ENCODE measurements at regions not wholly inside any gene's neighbourhood (a gene's known extent, or its start where the extent isn't known, plus 50 kb on each side); places are given as distances from the start of the nearest gene placed in this dataset.
A peak's percentile ranks its signal among the peaks of the same experiment; 100 is the strongest.

GRCh38 chr6:167733740-167734661, 92.7 kb upstream of the AFDN start (continued):
- TF ChIP-seq PRDM15 (CRISPR knock-in tag; IDR thresholded peaks at IDR 0.05): peak; percentile 56; the same call in 1 of the 2 replicates
- TF ChIP-seq ZNF883 (CRISPR knock-in tag; IDR thresholded peaks at IDR 0.05; ENCODE audit: not compliant biosample characterization): no peak
- TF ChIP-seq ZXDC (CRISPR knock-in tag; IDR thresholded peaks at IDR 0.05): no peak; the same call in 1 of the 2 replicates
- peak; percentile 99 for TF ChIP-seq RERE (CRISPR knock-in tag; IDR thresholded peaks at IDR 0.05; ENCODE audit: low read depth)
- peak; percentile 87 for TF ChIP-seq TSC22D2 (CRISPR knock-in tag; IDR thresholded peaks at IDR 0.05; ENCODE audit: borderline replicate concordance)
- peak; percentile 99 for TF ChIP-seq ZNF770 (CRISPR knock-in tag; IDR thresholded peaks at IDR 0.05)
- peak; percentile 96; the same call in 1 of the 2 replicates for TF ChIP-seq ZNF580 (CRISPR knock-in tag; IDR thresholded peaks at IDR 0.05; ENCODE audit: borderline replicate concordance, low read depth)
- TF ChIP-seq ZNF33B (CRISPR knock-in tag; IDR thresholded peaks at IDR 0.05): no peak
- TF ChIP-seq DMAP1 (CRISPR knock-in tag; IDR thresholded peaks at IDR 0.05): peak; percentile 84; the same call in 1 of the 2 replicates
- peak; percentile 80; the same call in 1 of the 2 replicates for TF ChIP-seq ZNF788 (CRISPR knock-in tag; IDR thresholded peaks at IDR 0.05; ENCODE audit: borderline replicate concordance)
- 0 out of 2 replicates have a peak, but pooled peaks have one; percentile 54 for TF ChIP-seq RORA (CRISPR knock-in tag; IDR thresholded peaks at IDR 0.05)
- no peak for TF ChIP-seq ZNF354B (CRISPR knock-in tag; IDR thresholded peaks at IDR 0.05)
- no peak for TF ChIP-seq ZNF432 (CRISPR knock-in tag; IDR thresholded peaks at IDR 0.05; ENCODE audit: borderline replicate concordance)
